ENCODE measurements at regions not wholly inside any gene's neighbourhood (a gene's known extent, or its start where the extent isn't known, plus 50 kb on each side); places are given as distances from the start of the nearest gene placed in this dataset.

- no peak for TF ChIP-seq CTCF (IDR thresholded peaks at IDR 0.05; ENCODE audit: unreplicated experiment)
- no peaks in the 10 kb centered on the region for H3K36me3 Mint-ChIP-seq
- peaks cover 53% of the 10 kb centered on the region for H3K4me1 Mint-ChIP-seq
- DNase-seq (ENCODE audit: low spot score in 2 of 2, unreplicated experiment in 2 of 2): no peak
- no peaks in the 10 kb centered on the region for H3K9me3 Mint-ChIP-seq
- no peaks in the 10 kb centered on the region for H3K27me3 Mint-ChIP-seq (ENCODE audit: low read depth)
- H3K4me3 Mint-ChIP-seq: no peak overlapping the region
- H3K27ac Mint-ChIP-seq: no peak overlapping the region
These were observed 169.5 kb downstream of the ZNF608 start for GRCh38 chr5:124576848-124577409.

- no peak overlapping the region for H3K27ac Mint-ChIP-seq
- H3K36me3 Mint-ChIP-seq: no peaks in the 10 kb centered on the region
- TF ChIP-seq CTCF (IDR thresholded peaks at IDR 0.05; ENCODE audit: unreplicated experiment): no peak
- H3K9me3 Mint-ChIP-seq: no peaks in the 10 kb centered on the region
- peaks cover 41% of the 10 kb centered on the region for H3K4me1 Mint-ChIP-seq
- H3K4me3 Mint-ChIP-seq: no peak overlapping the region
- DNase-seq (ENCODE audit: low spot score in 2 of 2, unreplicated experiment in 2 of 2): no peak
- H3K27me3 Mint-ChIP-seq (ENCODE audit: low read depth): no peaks in the 10 kb centered on the region
These were observed 170.7 kb downstream of the ZNF608 start for GRCh38 chr5:124575725-124576124.

- Mint-ChIP-seq H3K4me3 (no peak overlapping the region), H3K4me1 (peaks cover 44% of the 10 kb centered on the region), H3K36me3 (no peaks in the 10 kb centered on the region), H3K27me3 (ENCODE audit: low read depth) (no peaks in the 10 kb centered on the region), H3K27ac (no peak overlapping the region), H3K9me3 (no peaks in the 10 kb centered on the region)
- TF ChIP-seq CTCF (IDR thresholded peaks at IDR 0.05; ENCODE audit: unreplicated experiment): no peak
- no peak for DNase-seq (ENCODE audit: low spot score in 2 of 2, unreplicated experiment in 2 of 2)
These were observed 171.7 kb downstream of the ZNF608 start for GRCh38 chr5:124574521-124575436.

- Mint-ChIP-seq H3K4me3 (no peak overlapping the region), H3K27me3 (ENCODE audit: low read depth) (no peaks in the 10 kb centered on the region), H3K27ac (no peak overlapping the region), H3K4me1 (peaks cover 38% of the 10 kb centered on the region), H3K9me3 (no peaks in the 10 kb centered on the region), H3K36me3 (no peaks in the 10 kb centered on the region)
- DNase-seq (ENCODE audit: low spot score in 2 of 2, unreplicated experiment in 2 of 2): no peak
- no peak for TF ChIP-seq CTCF (IDR thresholded peaks at IDR 0.05; ENCODE audit: unreplicated experiment)
These were observed 173.5 kb downstream of the ZNF608 start for GRCh38 chr5:124572971-124573370.

- no peaks in the 10 kb centered on the region for H3K36me3 Mint-ChIP-seq
- no peaks in the 10 kb centered on the region for H3K27me3 Mint-ChIP-seq (ENCODE audit: low read depth)
- TF ChIP-seq CTCF (IDR thresholded peaks at IDR 0.05; ENCODE audit: unreplicated experiment): no peak
- no peak for DNase-seq (ENCODE audit: low spot score in 2 of 2, unreplicated experiment in 2 of 2)
- H3K27ac Mint-ChIP-seq: no peak overlapping the region
- H3K4me3 Mint-ChIP-seq: no peak overlapping the region
- H3K4me1 Mint-ChIP-seq: peaks cover 28% of the 10 kb centered on the region
- H3K9me3 Mint-ChIP-seq: no peaks in the 10 kb centered on the region
These were observed 176.0 kb downstream of the ZNF608 start for GRCh38 chr5:124570285-124571035.
